ENCODE measurements at regions not wholly inside any gene's neighbourhood (a gene's known extent, or its start where the extent isn't known, plus 50 kb on each side); places are given as distances from the start of the nearest gene placed in this dataset.

DNA sequence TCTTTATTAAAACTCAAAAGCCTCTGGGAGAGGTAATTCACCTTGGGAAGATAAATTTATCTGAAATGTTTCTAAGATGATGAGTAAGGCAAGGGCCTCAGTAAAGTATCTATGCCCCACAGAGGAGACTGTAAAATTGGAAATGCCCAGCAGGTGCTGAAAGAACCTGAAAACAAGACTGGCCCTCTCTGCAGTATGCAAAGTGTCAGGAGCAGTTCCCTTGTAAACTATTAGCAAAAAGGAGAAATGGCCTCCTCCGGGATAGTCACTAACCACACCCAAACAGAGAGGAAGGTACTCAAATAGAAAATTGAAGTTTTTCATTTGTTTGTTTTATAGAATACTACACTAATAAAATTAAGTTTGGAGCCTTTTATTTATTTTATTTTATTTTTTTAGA, 81.2 kb downstream of the FZD1 start:
- TF ChIP-seq GATA2 (IDR thresholded peaks at IDR 0.05; ENCODE audit: low read depth, low read length) (no peak), GATA3 (IDR thresholded peaks at IDR 0.05; ENCODE audit: low read depth, low read length) (no peak)

GRCh38 chr7:91346426-91346825, 82.2 kb downstream of the FZD1 start:
- TF ChIP-seq GATA2 (IDR thresholded peaks at IDR 0.05; ENCODE audit: low read depth, low read length) (no peak), GATA3 (IDR thresholded peaks at IDR 0.05; ENCODE audit: low read depth, low read length) (no peak)

DNA sequence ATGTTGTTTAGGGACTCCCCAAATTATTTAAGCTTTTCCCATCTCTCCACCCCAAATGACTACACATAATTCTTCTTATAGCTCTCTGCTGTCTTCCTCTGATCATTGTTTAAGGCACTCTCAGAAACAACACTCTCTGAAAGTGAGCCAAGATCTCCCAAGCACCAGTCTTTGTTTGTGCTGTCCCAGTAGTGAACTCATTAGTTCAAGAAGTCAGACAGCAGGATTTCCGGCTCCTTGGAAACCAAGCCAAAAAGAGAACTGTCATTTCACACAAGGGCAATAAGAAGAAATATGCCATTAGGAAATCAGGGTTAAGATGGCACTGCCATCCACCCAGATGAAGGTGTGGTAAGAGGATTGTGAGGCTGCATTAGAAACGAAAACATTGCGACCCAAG, 83.1 kb downstream of the FZD1 start:
- no peak for TF ChIP-seq GATA3 (IDR thresholded peaks at IDR 0.05; ENCODE audit: low read depth, low read length)
- no peak for TF ChIP-seq GATA2 (IDR thresholded peaks at IDR 0.05; ENCODE audit: low read depth, low read length)

DNA sequence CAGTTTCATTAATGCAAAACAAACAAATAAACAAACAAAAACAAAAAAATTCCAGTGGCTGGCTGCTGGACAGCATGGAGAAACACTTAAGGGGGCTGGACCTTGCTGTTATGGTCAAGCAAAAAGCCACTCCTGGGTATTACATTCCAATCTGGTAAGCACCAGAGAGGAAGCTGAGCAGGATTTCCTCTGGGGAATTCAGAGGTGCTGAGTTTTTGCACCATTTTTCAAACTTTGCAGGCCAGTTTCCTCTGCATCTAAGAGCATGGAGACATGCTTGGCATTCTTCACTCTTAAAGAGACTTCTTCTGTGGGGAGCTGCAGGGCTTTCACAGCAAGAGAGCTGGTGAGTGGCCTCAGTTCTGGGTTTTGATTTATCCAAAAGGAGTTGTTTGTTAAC, 84.5 kb downstream of the FZD1 start:
- TF ChIP-seq GATA3 (IDR thresholded peaks at IDR 0.05; ENCODE audit: low read depth, low read length), result no peak

DNA sequence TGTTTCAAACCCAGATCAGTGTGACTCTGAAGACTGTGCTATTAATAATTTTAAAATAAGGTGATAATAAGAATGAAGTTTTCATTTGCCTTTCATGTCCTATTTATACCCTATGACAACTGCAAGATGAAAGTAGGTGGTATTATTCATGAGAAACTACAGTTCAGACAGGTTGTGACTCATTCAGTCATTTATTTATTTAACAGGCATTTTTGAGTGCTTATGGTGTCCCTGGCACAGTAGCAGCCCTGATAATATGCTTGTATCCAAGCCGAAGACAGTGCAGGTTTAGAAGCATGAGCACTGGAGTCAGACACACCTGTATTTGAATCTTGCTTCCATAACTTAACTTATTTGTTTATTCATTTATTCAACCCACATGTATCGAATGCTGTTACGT, 87.1 kb downstream of the FZD1 start:
- TF ChIP-seq GATA2 (IDR thresholded peaks at IDR 0.05; ENCODE audit: low read depth, low read length) (no peak), GATA3 (IDR thresholded peaks at IDR 0.05; ENCODE audit: low read depth, low read length) (no peak)

- TF ChIP-seq GATA3 (IDR thresholded peaks at IDR 0.05; ENCODE audit: low read depth, low read length) (no peak), GATA2 (IDR thresholded peaks at IDR 0.05; ENCODE audit: low read depth, low read length) (no peak)
Measured at GRCh38 chr7:91352091-91352490, 87.9 kb downstream of the FZD1 start.

DNA sequence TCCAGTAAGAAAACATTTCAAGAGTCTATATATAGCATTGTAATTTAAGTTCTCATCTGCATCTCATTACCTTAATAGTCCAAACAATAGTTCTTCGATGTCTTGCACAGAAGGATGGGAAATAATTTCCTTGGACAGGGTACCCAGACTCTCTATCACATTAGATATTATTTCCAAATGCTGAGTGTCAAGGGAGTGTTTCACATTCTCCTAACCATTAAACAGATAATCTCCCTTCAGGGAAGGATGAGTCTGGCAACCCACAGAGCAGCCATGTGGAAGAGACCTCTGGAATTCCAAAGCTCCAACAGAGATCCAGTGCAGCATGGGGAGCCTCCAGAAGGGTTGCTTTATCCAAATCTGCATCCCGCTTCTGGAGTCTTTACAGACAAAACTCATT, 89.6 kb downstream of the FZD1 start:
- TF ChIP-seq GATA3 (IDR thresholded peaks at IDR 0.05; ENCODE audit: low read depth, low read length) (no peak), GATA2 (IDR thresholded peaks at IDR 0.05; ENCODE audit: low read depth, low read length) (no peak)

- TF ChIP-seq GATA3 (IDR thresholded peaks at IDR 0.05; ENCODE audit: low read depth, low read length) (no peak), GATA2 (IDR thresholded peaks at IDR 0.05; ENCODE audit: low read depth, low read length) (no peak)
Measured at GRCh38 chr7:91355695-91356435, 91.6 kb downstream of the FZD1 start.

- no peak for TF ChIP-seq GATA3 (IDR thresholded peaks at IDR 0.05; ENCODE audit: low read depth, low read length)
- no peak for TF ChIP-seq GATA2 (IDR thresholded peaks at IDR 0.05; ENCODE audit: low read depth, low read length)
Measured at GRCh38 chr7:91356915-91357314, 92.7 kb downstream of the FZD1 start.

GRCh38 chr7:91357379-91357778, 93.1 kb downstream of the FZD1 start:
- TF ChIP-seq GATA2 (IDR thresholded peaks at IDR 0.05; ENCODE audit: low read depth, low read length), result peak; percentile 69; the same call in 1 of the 2 replicates
- peak; percentile 70 for TF ChIP-seq GATA3 (IDR thresholded peaks at IDR 0.05; ENCODE audit: low read depth, low read length)

DNA sequence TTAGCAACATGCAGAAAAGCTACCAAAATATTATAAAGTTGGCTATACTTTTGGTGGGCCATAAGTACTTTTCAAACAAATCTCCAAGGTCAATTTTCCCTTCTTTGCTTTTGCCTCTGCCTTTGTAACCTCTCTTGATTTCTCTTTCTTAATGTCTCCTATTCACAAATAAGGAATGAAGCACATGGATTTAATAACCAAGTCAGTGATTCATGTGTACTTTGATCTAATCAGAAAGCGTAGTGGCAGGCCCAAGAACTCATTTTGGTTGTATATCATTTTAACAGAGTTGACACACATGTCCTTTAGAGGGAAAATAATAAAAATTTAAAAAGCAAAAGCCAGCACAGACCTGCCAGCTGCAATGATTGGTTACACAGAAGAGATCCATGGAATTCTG, 93.7 kb downstream of the FZD1 start:
- TF ChIP-seq GATA2 (IDR thresholded peaks at IDR 0.05; ENCODE audit: low read depth, low read length) (no peak), GATA3 (IDR thresholded peaks at IDR 0.05; ENCODE audit: low read depth, low read length) (no peak)

GRCh38 chr7:91358303-91358702, 94.1 kb downstream of the FZD1 start:
- TF ChIP-seq GATA3 (IDR thresholded peaks at IDR 0.05; ENCODE audit: low read depth, low read length) (no peak), GATA2 (IDR thresholded peaks at IDR 0.05; ENCODE audit: low read depth, low read length) (no peak)

- TF ChIP-seq GATA3 (IDR thresholded peaks at IDR 0.05; ENCODE audit: low read depth, low read length), result no peak
- no peak for TF ChIP-seq GATA2 (IDR thresholded peaks at IDR 0.05; ENCODE audit: low read depth, low read length)
Measured at GRCh38 chr7:91366091-91366490, 101.9 kb downstream of the FZD1 start.

GRCh38 chr7:91367812-91368578, 103.8 kb downstream of the FZD1 start:
- TF ChIP-seq GATA2 (IDR thresholded peaks at IDR 0.05; ENCODE audit: low read depth, low read length), result no peak
- no peak for TF ChIP-seq GATA3 (IDR thresholded peaks at IDR 0.05; ENCODE audit: low read depth, low read length)

DNA sequence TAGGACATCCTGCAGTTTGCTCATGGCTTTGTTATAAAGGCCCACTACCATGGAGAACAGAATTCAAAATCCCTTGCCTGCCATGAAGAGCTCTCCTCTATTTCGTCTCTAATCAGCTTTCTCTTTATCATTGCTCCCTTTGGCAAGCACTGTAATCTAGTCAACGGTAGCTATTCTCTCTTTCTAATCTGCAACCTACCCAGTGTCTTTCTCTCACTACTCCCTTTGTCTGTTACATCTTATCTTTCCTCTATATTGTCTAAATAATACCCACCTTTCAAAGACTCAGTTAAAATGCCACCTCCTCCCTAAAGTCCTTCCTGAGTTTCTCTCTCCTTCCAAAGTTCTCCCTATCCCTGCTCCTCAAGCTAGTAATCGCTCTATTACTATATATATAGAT, 108.1 kb downstream of the FZD1 start:
- no peak for TF ChIP-seq GATA2 (IDR thresholded peaks at IDR 0.05; ENCODE audit: low read depth, low read length)
- TF ChIP-seq GATA3 (IDR thresholded peaks at IDR 0.05; ENCODE audit: low read depth, low read length), result no peak
